ENCODE measurements at regions not wholly inside any gene's neighbourhood (a gene's known extent, or its start where the extent isn't known, plus 50 kb on each side); places are given as distances from the start of the nearest gene placed in this dataset.

DNA sequence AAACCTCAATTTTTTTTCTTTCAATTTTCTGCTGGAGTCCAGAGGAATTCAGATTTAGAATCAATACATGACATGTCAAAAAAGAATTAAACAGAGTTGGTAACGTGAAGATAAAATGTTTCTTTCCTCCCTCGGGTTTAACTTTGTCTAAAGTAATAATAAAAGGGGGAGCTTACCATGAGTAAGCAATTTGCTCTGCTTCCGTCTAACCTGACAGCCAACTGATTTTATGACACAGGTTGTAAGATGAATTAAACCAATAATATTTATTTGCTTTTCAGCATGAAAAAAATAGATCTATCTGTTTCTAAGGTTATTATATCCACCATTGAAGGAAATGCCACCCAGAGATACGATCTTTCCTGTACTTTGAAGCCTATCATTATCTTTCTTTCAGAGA lies 352.6 kb downstream of the OSTF1 start:
- Histone ChIP-seq H3K27me3 (ENCODE audit: control insufficient read depth in 2 of 2, insufficient read depth in 1 of 2, low read length in 1 of 2) (no peaks in the 10 kb centered on the region), H3K9me3 (ENCODE audit: control insufficient read depth in 2 of 2, insufficient read depth in 1 of 2, low read length in 1 of 2) (no peaks in the 10 kb centered on the region), H3K27ac (ENCODE audit: low read depth in 1 of 2, low read length in 1 of 2) (no peak overlapping the region), H3K36me3 (ENCODE audit: control insufficient read depth in 2 of 2, insufficient read depth in 2 of 2, low read length in 1 of 2) (no peaks in the 10 kb centered on the region), H3K4me3 (ENCODE audit: low read length in 2 of 2) (no peak overlapping the region), H3K4me1 (ENCODE audit: control insufficient read depth in 2 of 2, insufficient read depth in 2 of 2, low read length in 2 of 2) (no peaks in the 10 kb centered on the region)
- WGBS = 39% methylated on average over 4 of the region's 4 CpGs
- DNase-seq (ENCODE audit: low read depth in 6 of 9, low spot score in 9 of 9) = no peak

DNA sequence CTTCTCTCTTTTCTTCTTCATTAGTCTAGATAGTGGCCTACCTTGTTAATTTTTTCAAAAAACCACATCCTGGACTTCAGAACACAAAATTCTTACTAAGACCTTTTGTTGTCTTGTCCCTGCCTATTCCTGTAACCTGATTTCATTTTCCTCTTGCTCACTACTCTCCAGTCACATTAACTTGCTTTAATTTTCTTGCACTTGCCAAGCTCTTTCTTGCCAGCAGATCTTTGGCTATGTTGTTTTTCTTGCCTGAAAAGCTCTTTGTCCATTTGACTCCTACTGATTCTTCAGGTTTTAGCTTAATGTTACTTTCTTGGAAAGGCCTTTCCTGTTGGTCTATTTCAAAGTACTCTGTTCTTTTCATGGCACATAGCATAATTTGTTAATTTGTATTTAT lies 356.8 kb downstream of the OSTF1 start:
- no peak for DNase-seq (ENCODE audit: low read depth in 6 of 9, low spot score in 9 of 9)
- Histone ChIP-seq H3K27me3 (ENCODE audit: control insufficient read depth in 2 of 2, insufficient read depth in 1 of 2, low read length in 1 of 2) (no peaks in the 10 kb centered on the region), H3K27ac (ENCODE audit: low read depth in 1 of 2, low read length in 1 of 2) (no peak overlapping the region), H3K4me3 (ENCODE audit: low read length in 2 of 2) (no peak overlapping the region), H3K36me3 (ENCODE audit: control insufficient read depth in 2 of 2, insufficient read depth in 2 of 2, low read length in 1 of 2) (no peaks in the 10 kb centered on the region), H3K9me3 (ENCODE audit: control insufficient read depth in 2 of 2, insufficient read depth in 1 of 2, low read length in 1 of 2) (no peaks in the 10 kb centered on the region), H3K4me1 (ENCODE audit: control insufficient read depth in 2 of 2, insufficient read depth in 2 of 2, low read length in 2 of 2) (no peaks in the 10 kb centered on the region)

- no peak overlapping the region for H3K4me3 ChIP-seq (ENCODE audit: low read length in 2 of 2)
- no peaks in the 10 kb centered on the region for H3K27me3 ChIP-seq (ENCODE audit: control insufficient read depth in 2 of 2, insufficient read depth in 1 of 2, low read length in 1 of 2)
- no peaks in the 10 kb centered on the region for H3K9me3 ChIP-seq (ENCODE audit: control insufficient read depth in 2 of 2, insufficient read depth in 1 of 2, low read length in 1 of 2)
- no peaks in the 10 kb centered on the region for H3K36me3 ChIP-seq (ENCODE audit: control insufficient read depth in 2 of 2, insufficient read depth in 2 of 2, low read length in 1 of 2)
- 93% methylated on average over 1 of the region's 1 CpG for WGBS
- no peaks in the 10 kb centered on the region for H3K4me1 ChIP-seq (ENCODE audit: control insufficient read depth in 2 of 2, insufficient read depth in 2 of 2, low read length in 2 of 2)
- no peak overlapping the region for H3K27ac ChIP-seq (ENCODE audit: low read depth in 1 of 2, low read length in 1 of 2)
- no peak for DNase-seq (ENCODE audit: low read depth in 6 of 9, low spot score in 9 of 9)
Observed at GRCh38 chr9:75447281-75447680, 359.0 kb downstream of the OSTF1 start.

GRCh38 chr9:75448281-75448680 lies 360.0 kb downstream of the OSTF1 start:
- Histone ChIP-seq H3K4me3 (ENCODE audit: low read length in 2 of 2) (no peak overlapping the region), H3K9me3 (ENCODE audit: control insufficient read depth in 2 of 2, insufficient read depth in 1 of 2, low read length in 1 of 2) (no peaks in the 10 kb centered on the region), H3K36me3 (ENCODE audit: control insufficient read depth in 2 of 2, insufficient read depth in 2 of 2, low read length in 1 of 2) (no peaks in the 10 kb centered on the region), H3K4me1 (ENCODE audit: control insufficient read depth in 2 of 2, insufficient read depth in 2 of 2, low read length in 2 of 2) (no peaks in the 10 kb centered on the region), H3K27me3 (ENCODE audit: control insufficient read depth in 2 of 2, insufficient read depth in 1 of 2, low read length in 1 of 2) (no peaks in the 10 kb centered on the region), H3K27ac (ENCODE audit: low read depth in 1 of 2, low read length in 1 of 2) (no peak overlapping the region)
- 92% methylated on average over 2 of the region's 2 CpGs for WGBS
- no peak for DNase-seq (ENCODE audit: low read depth in 6 of 9, low spot score in 9 of 9)

GRCh38 chr9:75448955-75449354 lies 360.6 kb downstream of the OSTF1 start:
- no peaks in the 10 kb centered on the region for H3K9me3 ChIP-seq (ENCODE audit: control insufficient read depth in 2 of 2, insufficient read depth in 1 of 2, low read length in 1 of 2)
- DNase-seq (ENCODE audit: low read depth in 6 of 9, low spot score in 9 of 9) = no peak
- H3K36me3 ChIP-seq (ENCODE audit: control insufficient read depth in 2 of 2, insufficient read depth in 2 of 2, low read length in 1 of 2) = no peaks in the 10 kb centered on the region
- H3K27me3 ChIP-seq (ENCODE audit: control insufficient read depth in 2 of 2, insufficient read depth in 1 of 2, low read length in 1 of 2) = no peaks in the 10 kb centered on the region
- no peak overlapping the region for H3K27ac ChIP-seq (ENCODE audit: low read depth in 1 of 2, low read length in 1 of 2)
- 96% methylated on average over 2 of the region's 2 CpGs for WGBS
- no peaks in the 10 kb centered on the region for H3K4me1 ChIP-seq (ENCODE audit: control insufficient read depth in 2 of 2, insufficient read depth in 2 of 2, low read length in 2 of 2)
- no peak overlapping the region for H3K4me3 ChIP-seq (ENCODE audit: low read length in 2 of 2)

- Histone ChIP-seq H3K36me3 (ENCODE audit: control insufficient read depth in 2 of 2, insufficient read depth in 2 of 2, low read length in 1 of 2) (no peaks in the 10 kb centered on the region), H3K4me1 (ENCODE audit: control insufficient read depth in 2 of 2, insufficient read depth in 2 of 2, low read length in 2 of 2) (no peaks in the 10 kb centered on the region), H3K27me3 (ENCODE audit: control insufficient read depth in 2 of 2, insufficient read depth in 1 of 2, low read length in 1 of 2) (no peaks in the 10 kb centered on the region), H3K9me3 (ENCODE audit: control insufficient read depth in 2 of 2, insufficient read depth in 1 of 2, low read length in 1 of 2) (no peaks in the 10 kb centered on the region), H3K4me3 (ENCODE audit: low read length in 2 of 2) (no peak overlapping the region), H3K27ac (ENCODE audit: low read depth in 1 of 2, low read length in 1 of 2) (no peak overlapping the region)
- no peak for DNase-seq (ENCODE audit: low read depth in 6 of 9, low spot score in 9 of 9)
- 83% methylated on average over 4 of the region's 4 CpGs for WGBS
Observed at GRCh38 chr9:75451045-75451444, 362.7 kb downstream of the OSTF1 start.

DNA sequence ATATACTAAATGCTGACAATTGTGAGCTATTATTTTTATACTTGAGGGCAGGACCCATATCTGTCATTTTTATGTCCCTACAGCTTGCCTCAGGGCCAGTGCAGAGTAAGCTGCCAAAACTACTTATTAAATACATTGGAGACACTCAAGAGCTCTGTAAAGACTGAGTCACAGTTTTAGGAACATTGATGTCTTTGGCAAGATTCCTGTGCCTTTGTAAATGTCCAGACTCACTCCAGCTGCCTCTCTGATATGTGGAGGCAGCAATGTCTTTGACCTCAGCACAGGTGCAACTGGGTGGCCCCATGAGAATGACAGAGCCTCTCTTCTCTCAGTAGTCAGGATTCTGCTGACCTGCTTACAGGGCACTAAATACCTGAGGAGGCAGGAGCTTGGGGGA lies 363.2 kb downstream of the OSTF1 start:
- Histone ChIP-seq H3K4me1 (ENCODE audit: control insufficient read depth in 2 of 2, insufficient read depth in 2 of 2, low read length in 2 of 2) (no peaks in the 10 kb centered on the region), H3K4me3 (ENCODE audit: low read length in 2 of 2) (no peak overlapping the region), H3K27ac (ENCODE audit: low read depth in 1 of 2, low read length in 1 of 2) (no peak overlapping the region), H3K36me3 (ENCODE audit: control insufficient read depth in 2 of 2, insufficient read depth in 2 of 2, low read length in 1 of 2) (no peaks in the 10 kb centered on the region), H3K9me3 (ENCODE audit: control insufficient read depth in 2 of 2, insufficient read depth in 1 of 2, low read length in 1 of 2) (no peaks in the 10 kb centered on the region), H3K27me3 (ENCODE audit: control insufficient read depth in 2 of 2, insufficient read depth in 1 of 2, low read length in 1 of 2) (no peaks in the 10 kb centered on the region)
- DNase-seq (ENCODE audit: low read depth in 6 of 9, low spot score in 9 of 9) = no peak

- no peaks in the 10 kb centered on the region for H3K27me3 ChIP-seq (ENCODE audit: control insufficient read depth in 2 of 2, insufficient read depth in 1 of 2, low read length in 1 of 2)
- no peak overlapping the region for H3K4me3 ChIP-seq (ENCODE audit: low read length in 2 of 2)
- DNase-seq (ENCODE audit: low read depth in 6 of 9, low spot score in 9 of 9) = no peak
- H3K9me3 ChIP-seq (ENCODE audit: control insufficient read depth in 2 of 2, insufficient read depth in 1 of 2, low read length in 1 of 2) = no peaks in the 10 kb centered on the region
- no peaks in the 10 kb centered on the region for H3K4me1 ChIP-seq (ENCODE audit: control insufficient read depth in 2 of 2, insufficient read depth in 2 of 2, low read length in 2 of 2)
- no peak overlapping the region for H3K27ac ChIP-seq (ENCODE audit: low read depth in 1 of 2, low read length in 1 of 2)
- 92% methylated on average over 2 of the region's 2 CpGs for WGBS
- no peaks in the 10 kb centered on the region for H3K36me3 ChIP-seq (ENCODE audit: control insufficient read depth in 2 of 2, insufficient read depth in 2 of 2, low read length in 1 of 2)
Observed at GRCh38 chr9:75452512-75452911, 364.2 kb downstream of the OSTF1 start.

GRCh38 chr9:75454043-75454442 lies 365.7 kb downstream of the OSTF1 start:
- Histone ChIP-seq H3K4me1 (ENCODE audit: control insufficient read depth in 2 of 2, insufficient read depth in 2 of 2, low read length in 2 of 2) (no peaks in the 10 kb centered on the region), H3K4me3 (ENCODE audit: low read length in 2 of 2) (no peak overlapping the region), H3K36me3 (ENCODE audit: control insufficient read depth in 2 of 2, insufficient read depth in 2 of 2, low read length in 1 of 2) (no peaks in the 10 kb centered on the region), H3K27me3 (ENCODE audit: control insufficient read depth in 2 of 2, insufficient read depth in 1 of 2, low read length in 1 of 2) (no peaks in the 10 kb centered on the region), H3K9me3 (ENCODE audit: control insufficient read depth in 2 of 2, insufficient read depth in 1 of 2, low read length in 1 of 2) (no peaks in the 10 kb centered on the region), H3K27ac (ENCODE audit: low read depth in 1 of 2, low read length in 1 of 2) (no peak overlapping the region)
- DNase-seq (ENCODE audit: low read depth in 6 of 9, low spot score in 9 of 9) = no peak
- 91% methylated on average over 2 of the region's 2 CpGs for WGBS

- H3K27ac ChIP-seq (ENCODE audit: low read depth in 1 of 2, low read length in 1 of 2) = no peak overlapping the region
- H3K9me3 ChIP-seq (ENCODE audit: control insufficient read depth in 2 of 2, insufficient read depth in 1 of 2, low read length in 1 of 2) = no peaks in the 10 kb centered on the region
- WGBS = 97% methylated on average over 2 of the region's 2 CpGs
- no peaks in the 10 kb centered on the region for H3K4me1 ChIP-seq (ENCODE audit: control insufficient read depth in 2 of 2, insufficient read depth in 2 of 2, low read length in 2 of 2)
- H3K36me3 ChIP-seq (ENCODE audit: control insufficient read depth in 2 of 2, insufficient read depth in 2 of 2, low read length in 1 of 2) = no peaks in the 10 kb centered on the region
- no peaks in the 10 kb centered on the region for H3K27me3 ChIP-seq (ENCODE audit: control insufficient read depth in 2 of 2, insufficient read depth in 1 of 2, low read length in 1 of 2)
- DNase-seq (ENCODE audit: low read depth in 6 of 9, low spot score in 9 of 9) = no peak
- no peak overlapping the region for H3K4me3 ChIP-seq (ENCODE audit: low read length in 2 of 2)
Observed at GRCh38 chr9:75454891-75455290, 366.6 kb downstream of the OSTF1 start.
